ENCODE measurements at regions not wholly inside any gene's neighbourhood (a gene's known extent, or its start where the extent isn't known, plus 50 kb on each side); places are given as distances from the start of the nearest gene placed in this dataset.

- Histone ChIP-seq H3K9me3 (no peaks in the 10 kb centered on the region), H3K27ac (no peak overlapping the region), H3K4me1 (no peaks in the 10 kb centered on the region), H3K27me3 (no peaks in the 10 kb centered on the region), H3K36me3 (no peaks in the 10 kb centered on the region), H3K4me3 (no peak overlapping the region)
- TF ChIP-seq POLR2A (IDR thresholded peaks at IDR 0.05) = no peak
- no peak for TF ChIP-seq EP300 (IDR thresholded peaks at IDR 0.05)
- no peak for TF ChIP-seq CTCF (IDR thresholded peaks at IDR 0.05)
- no peak for TF ChIP-seq POLR2AphosphoS5 (IDR thresholded peaks at IDR 0.05)
- WGBS = 78% methylated on average over 9 of the region's 9 CpGs
- no peak for DNase-seq (ENCODE audit: low spot score in 2 of 2)
Observed at GRCh38 chr2:117723888-117724434, 90.5 kb upstream of the DDX18 start.

GRCh38 chr2:117726747-117727146 is 87.7 kb upstream of the DDX18 start:
- TF ChIP-seq POLR2A (IDR thresholded peaks at IDR 0.05) (no peak), POLR2AphosphoS5 (IDR thresholded peaks at IDR 0.05) (no peak), EP300 (IDR thresholded peaks at IDR 0.05) (no peak), CTCF (IDR thresholded peaks at IDR 0.05) (no peak)
- Histone ChIP-seq H3K4me1 (no peaks in the 10 kb centered on the region), H3K27me3 (no peaks in the 10 kb centered on the region), H3K9me3 (no peaks in the 10 kb centered on the region), H3K36me3 (no peaks in the 10 kb centered on the region), H3K27ac (no peak overlapping the region), H3K4me3 (no peak overlapping the region)
- DNase-seq (ENCODE audit: low spot score in 2 of 2) = no peak
- 73% methylated on average over 5 of the region's 5 CpGs for WGBS

- H3K36me3 ChIP-seq = no peaks in the 10 kb centered on the region
Observed at GRCh38 chr2:117737846-117738245, 76.6 kb upstream of the DDX18 start.

GRCh38 chr2:117738991-117739839 is 75.3 kb upstream of the DDX18 start:
- no peak for DNase-seq (ENCODE audit: low spot score in 2 of 2)
- no peaks in the 10 kb centered on the region for H3K36me3 ChIP-seq
- no peak overlapping the region for H3K27ac ChIP-seq
- H3K4me1 ChIP-seq = no peaks in the 10 kb centered on the region
- H3K9me3 ChIP-seq = no peaks in the 10 kb centered on the region
- no peak for TF ChIP-seq POLR2A (IDR thresholded peaks at IDR 0.05)
- TF ChIP-seq EP300 (IDR thresholded peaks at IDR 0.05) = no peak
- TF ChIP-seq CTCF (IDR thresholded peaks at IDR 0.05) = no peak
- TF ChIP-seq POLR2AphosphoS5 (IDR thresholded peaks at IDR 0.05) = no peak
- WGBS = 92% methylated on average over 2 of the region's 2 CpGs
- H3K27me3 ChIP-seq = no peaks in the 10 kb centered on the region
- H3K4me3 ChIP-seq = no peak overlapping the region

More at GRCh38 chr2:117737846-117738245, 76.6 kb upstream of the DDX18 start:
- Histone ChIP-seq H3K27ac (no peak overlapping the region), H3K4me1 (no peaks in the 10 kb centered on the region), H3K4me3 (no peak overlapping the region), H3K27me3 (no peaks in the 10 kb centered on the region), H3K9me3 (peaks cover 3% of the 10 kb centered on the region)
- DNase-seq (ENCODE audit: low spot score in 2 of 2) = no peak
- TF ChIP-seq EP300 (IDR thresholded peaks at IDR 0.05) = no peak
- TF ChIP-seq CTCF (IDR thresholded peaks at IDR 0.05) = no peak
- no peak for TF ChIP-seq POLR2AphosphoS5 (IDR thresholded peaks at IDR 0.05)
- TF ChIP-seq POLR2A (IDR thresholded peaks at IDR 0.05) = no peak

DNA sequence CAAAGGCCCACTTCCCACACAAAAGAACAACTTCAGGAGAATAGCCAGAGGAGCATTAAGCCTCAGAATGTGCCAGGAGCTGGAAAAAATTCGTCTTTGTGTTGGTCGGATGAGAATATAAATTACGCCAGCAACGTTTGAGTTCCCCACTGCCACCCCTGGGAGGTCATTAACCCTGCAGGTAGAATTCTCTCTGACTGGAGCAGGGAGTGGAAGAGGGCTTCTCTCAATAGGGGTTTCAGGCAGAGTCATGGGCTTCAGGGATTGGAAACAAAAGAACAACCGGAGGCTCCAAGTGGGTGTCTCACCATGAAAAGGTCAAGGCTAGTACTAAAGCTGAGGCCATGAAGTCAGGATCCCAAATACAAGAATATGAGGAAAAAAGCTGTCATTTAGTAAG is 69.0 kb upstream of the DDX18 start:
- Histone ChIP-seq H3K9me3 (no peaks in the 10 kb centered on the region), H3K36me3 (no peaks in the 10 kb centered on the region), H3K27ac (no peak overlapping the region), H3K4me3 (no peak overlapping the region), H3K4me1 (no peaks in the 10 kb centered on the region), H3K27me3 (no peaks in the 10 kb centered on the region)
- WGBS = 45% methylated on average over 5 of the region's 5 CpGs
- no peak for DNase-seq (ENCODE audit: low spot score in 2 of 2)
- TF ChIP-seq POLR2AphosphoS5 (IDR thresholded peaks at IDR 0.05) (no peak), POLR2A (IDR thresholded peaks at IDR 0.05) (no peak), EP300 (IDR thresholded peaks at IDR 0.05) (no peak), CTCF (IDR thresholded peaks at IDR 0.05) (no peak)

Measured in suprapubic skin (tissue), 4 donors.